ENCODE measurements at regions not wholly inside any gene's neighbourhood (a gene's known extent, or its start where the extent isn't known, plus 50 kb on each side); places are given as distances from the start of the nearest gene placed in this dataset.

DNA sequence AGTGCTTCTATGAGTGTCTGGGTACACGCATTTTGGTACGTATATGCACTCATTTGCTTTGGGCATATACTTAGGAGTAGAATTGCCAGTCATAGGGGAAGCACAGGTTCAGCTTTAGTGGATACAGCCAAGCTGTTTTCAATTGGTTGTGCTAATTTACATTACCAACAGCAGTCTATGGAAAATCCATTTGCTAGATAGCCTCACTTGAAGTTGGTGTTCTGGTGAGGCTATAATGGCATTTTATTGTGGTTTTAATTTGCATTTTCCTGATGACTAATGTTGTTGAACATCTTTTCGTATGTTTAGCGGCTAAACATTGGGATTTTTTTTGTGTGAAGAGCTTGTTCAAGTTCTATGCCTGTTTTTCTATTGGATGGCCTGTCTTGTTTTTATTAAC is 76.8 kb upstream of the ANKH start:
- TF ChIP-seq, protein P1, sequence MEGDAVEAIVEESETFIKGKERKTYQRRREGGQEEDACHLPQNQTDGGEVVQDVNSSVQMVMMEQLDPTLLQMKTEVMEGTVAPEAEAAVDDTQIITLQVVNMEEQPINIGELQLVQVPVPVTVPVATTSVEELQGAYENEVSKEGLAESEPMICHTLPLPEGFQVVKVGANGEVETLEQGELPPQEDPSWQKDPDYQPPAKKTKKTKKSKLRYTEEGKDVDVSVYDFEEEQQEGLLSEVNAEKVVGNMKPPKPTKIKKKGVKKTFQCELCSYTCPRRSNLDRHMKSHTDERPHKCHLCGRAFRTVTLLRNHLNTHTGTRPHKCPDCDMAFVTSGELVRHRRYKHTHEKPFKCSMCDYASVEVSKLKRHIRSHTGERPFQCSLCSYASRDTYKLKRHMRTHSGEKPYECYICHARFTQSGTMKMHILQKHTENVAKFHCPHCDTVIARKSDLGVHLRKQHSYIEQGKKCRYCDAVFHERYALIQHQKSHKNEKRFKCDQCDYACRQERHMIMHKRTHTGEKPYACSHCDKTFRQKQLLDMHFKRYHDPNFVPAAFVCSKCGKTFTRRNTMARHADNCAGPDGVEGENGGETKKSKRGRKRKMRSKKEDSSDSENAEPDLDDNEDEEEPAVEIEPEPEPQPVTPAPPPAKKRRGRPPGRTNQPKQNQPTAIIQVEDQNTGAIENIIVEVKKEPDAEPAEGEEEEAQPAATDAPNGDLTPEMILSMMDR (IDR thresholded peaks at IDR 0.05): no peak

DNA sequence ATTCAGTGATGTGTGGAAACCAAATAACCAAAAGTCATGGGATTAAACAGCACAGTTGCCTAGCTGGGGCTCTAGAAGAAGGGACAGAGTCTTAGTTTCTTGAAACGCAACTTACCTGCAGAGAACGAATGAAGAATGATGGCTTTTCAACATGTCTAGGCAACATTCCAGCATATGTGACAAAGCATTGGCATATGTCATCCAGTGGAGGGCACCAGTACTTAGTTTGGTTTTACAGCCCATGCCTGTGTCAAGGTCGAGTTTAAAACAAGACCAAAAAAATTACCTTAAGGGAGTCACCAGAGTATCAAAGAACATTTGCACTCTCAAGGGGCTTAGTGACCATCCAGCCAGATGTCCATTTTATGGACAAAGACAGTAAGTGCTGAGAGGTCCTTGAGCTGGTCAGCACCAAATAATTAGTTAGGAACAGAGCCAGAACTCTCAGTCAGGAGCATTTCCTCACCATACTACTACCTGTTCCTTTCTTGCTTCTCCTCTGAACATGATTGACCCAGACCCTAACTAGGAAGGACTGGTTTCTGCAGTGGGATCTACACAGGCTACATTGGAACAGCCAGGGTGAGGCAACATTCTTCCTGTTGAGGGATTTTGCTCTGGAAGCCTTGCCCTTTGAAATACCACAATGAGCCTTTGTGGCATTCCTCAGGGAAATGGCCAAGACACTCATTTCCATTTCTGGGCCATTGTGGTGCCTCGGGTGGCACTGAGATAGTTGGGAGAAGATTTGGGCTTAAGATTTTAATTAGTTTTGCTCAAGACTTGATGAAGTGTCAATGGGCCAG is 75.4 kb upstream of the ANKH start:
- TF ChIP-seq, protein P1 (IDR thresholded peaks at IDR 0.05): peak; percentile 65; the same call in 1 of the 2 replicates

DNA sequence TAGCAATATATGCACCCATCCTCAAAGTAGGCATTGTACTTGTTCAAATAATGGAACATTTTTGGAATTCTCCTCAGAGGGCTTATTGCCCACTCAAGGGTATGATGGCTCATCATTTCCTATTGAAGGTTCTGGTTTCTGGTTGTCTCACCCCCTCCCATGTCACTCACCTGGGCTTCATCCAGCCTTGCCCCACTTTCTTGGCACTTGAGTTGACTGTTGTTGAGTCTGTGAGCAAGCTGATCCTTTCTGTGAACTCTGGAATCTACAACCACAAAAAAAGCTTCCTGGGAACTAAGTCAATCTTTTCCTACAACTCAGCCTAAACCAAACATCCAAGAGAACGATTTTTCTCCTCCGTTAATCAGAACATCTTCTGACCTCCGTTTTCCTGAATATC is 73.9 kb upstream of the ANKH start:
- TF ChIP-seq, protein P1 (IDR thresholded peaks at IDR 0.05): no peak

DNA sequence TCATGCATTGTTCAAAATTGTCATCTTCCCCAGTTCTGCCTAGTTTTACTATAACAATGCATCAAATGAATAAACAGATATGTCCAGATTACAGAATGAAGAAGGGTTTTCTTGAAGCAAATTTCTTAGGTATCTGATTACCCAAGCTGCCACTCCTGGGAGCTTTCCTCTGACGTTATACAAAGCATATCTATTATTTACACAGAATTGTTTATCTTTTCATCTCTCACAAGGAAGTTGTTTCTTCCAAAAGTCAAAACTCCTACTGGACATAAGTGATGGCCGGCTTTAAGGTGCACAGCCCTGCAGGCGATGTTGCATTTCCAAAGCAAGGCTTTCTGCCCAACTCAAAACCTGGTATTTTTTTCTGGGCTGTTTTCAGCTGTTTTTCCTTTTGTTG is 73.4 kb upstream of the ANKH start:
- TF ChIP-seq, protein P1 (IDR thresholded peaks at IDR 0.05): no peak

DNA sequence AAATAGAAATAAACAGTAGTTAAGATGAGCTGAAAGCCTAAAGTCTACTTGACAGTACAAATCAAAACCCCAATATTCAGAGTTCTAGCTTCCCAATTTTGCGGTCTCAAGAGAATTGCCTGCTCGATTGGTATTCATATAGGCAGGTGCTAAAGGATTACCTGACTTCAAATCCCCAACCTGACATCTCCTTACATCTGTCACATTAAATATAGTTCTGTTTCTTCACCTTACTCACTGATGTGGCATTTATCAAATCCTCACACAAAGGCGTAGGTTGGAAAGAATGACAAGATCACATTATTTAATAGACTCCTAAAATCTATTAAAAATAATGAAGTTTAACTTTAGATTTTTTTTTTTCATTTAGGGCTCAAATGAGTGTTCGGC is 72.8 kb upstream of the ANKH start:
- TF ChIP-seq, protein P1 (IDR thresholded peaks at IDR 0.05): no peak

DNA sequence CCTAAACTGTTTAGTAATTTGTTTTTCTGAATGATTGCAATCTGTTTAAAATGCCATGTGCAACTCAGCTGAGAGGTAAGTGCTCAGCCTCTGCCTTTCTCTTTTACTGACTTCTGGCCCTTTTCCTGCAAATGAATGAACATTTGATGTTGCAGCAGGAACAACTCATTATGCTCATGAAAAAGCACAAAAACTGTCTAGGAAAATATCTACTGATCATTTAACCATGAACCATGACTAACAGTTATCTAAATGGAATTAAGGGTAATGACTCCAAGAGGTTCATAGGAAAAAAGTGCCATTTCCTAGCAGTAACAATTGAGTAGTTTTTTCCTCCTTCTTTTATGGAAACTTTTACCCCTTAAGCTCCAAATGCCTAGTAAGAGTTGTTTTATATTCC is 70.6 kb upstream of the ANKH start:
- TF ChIP-seq, protein P1 (IDR thresholded peaks at IDR 0.05): no peak

DNA sequence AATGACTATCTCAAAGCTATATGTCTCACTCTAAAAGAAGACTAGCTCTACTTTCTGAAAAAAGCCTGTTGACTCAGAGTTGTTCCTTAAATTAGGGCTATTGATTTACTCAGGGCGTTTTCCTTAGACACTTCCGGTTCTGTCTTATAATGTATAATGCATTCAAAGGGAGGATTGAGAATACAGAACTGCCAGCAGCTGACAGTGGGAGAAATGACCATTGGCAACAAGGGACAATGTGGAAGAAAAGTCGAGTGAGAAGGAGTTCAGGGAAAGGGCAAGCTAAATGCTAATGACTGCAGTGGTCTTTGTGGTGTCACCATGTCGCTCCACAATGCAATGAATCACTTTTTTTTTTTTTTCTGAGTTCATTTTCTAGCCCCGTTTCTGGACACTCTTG is 65.7 kb upstream of the ANKH start:
- TF ChIP-seq, protein P1 (IDR thresholded peaks at IDR 0.05): no peak

DNA sequence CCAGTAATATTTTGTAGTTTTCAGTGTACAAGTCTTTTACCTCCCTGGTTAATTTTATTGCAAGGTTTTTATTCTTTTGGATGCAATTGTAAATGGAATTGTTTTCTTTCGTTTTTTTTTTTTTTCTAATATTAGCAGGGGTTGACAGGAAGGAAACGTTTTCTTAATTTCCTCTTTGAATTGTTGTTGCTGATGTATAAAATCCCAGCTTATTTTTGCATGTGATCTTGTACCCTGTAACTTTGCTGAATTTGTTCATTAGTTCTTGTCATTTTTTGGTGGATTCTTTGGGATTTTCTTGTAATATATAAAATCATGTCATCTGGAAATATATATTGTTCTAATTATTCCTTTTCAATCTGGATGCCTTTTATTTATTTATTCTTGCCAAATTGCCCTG is 65.0 kb upstream of the ANKH start:
- TF ChIP-seq, protein P1 (IDR thresholded peaks at IDR 0.05): no peak

Data from LNCAP (cell line).